HCT116 (cell line): ENCODE measurements at regions not wholly inside any gene's neighbourhood (a gene's known extent, or its start where the extent isn't known, plus 50 kb on each side); places are given as distances from the start of the nearest gene placed in this dataset.

Experiments used
- ATAC-seq: fragments of 200-7000 bp; cut with Tn5 transposase; 2 replicates; pipeline ENCODE4 v1.9.1; 2020; ENCODE audit warnings: mild to moderate bottlenecking, moderate library complexity
- BruUV-seq: library from RNA; stranded (reverse); fragments of 400-500 nt; replicated peaks from 2 replicates; lab custom pipeline; 2021; lab: Mats Ljungman, UMichigan
- CTCF ChIA-PET: fragments of 300-600 bp; sonication (Branson Sonifier 250); formaldehyde crosslinking; loops from one replicate; lab custom pipeline; 2021; ENCODE audit warnings: antibody characterized with exemption; lab: Charles Lee
- POLR2A ChIA-PET: fragments of 300-600, 350-600 bp; sonication (Branson Sonifier 250); formaldehyde crosslinking; loops from one replicate; lab custom pipeline; 2021; ENCODE audit warnings: antibody characterized with exemption; lab: Charles Lee
- RAD21 ChIA-PET, 2 experiments: fragments of 300-600 bp; sonication (Branson Sonifier 250); formaldehyde crosslinking; loops; one replicate each; lab custom pipeline; 2023; ENCODE audit warnings: low total read pairs in 2 of 2; ENCODE audit not compliant: uncharacterized antibody in 2 of 2, unreplicated experiment in 2 of 2, low non-redundant PET in 1 of 2; lab: Charles Lee
- DNase-seq: peaks from one replicate; pipeline ENCODE4 v3.0.0-alpha.2; 2010; ENCODE audit warnings: low read depth, low spot score
- H2AFZ ChIP-seq: fragments of 200-600 bp; shearing (Covaris generic), sonication (generic); 2 replicates; pipeline ENCODE4 v1.6.1; 2017; ENCODE audit warnings: low read depth, mixed run types, mixed read lengths, antibody characterized with exemption, low read length; ENCODE audit not compliant: poor library complexity, severe bottlenecking
- H3K27ac ChIP-seq: 2 replicates; pipeline ENCODE4 v1.5.1; 2012; ENCODE audit warnings: low read depth, low read length
- H3K27me3 ChIP-seq: fragments of 200-600 bp; sonication (generic); 2 replicates; pipeline ENCODE4 v1.6.1; 2016; ENCODE audit warnings: mixed run types, low read length, mixed read lengths; ENCODE audit not compliant: insufficient read depth
- H3K36me3 ChIP-seq, 2 experiments: fragments of 200-500 bp in 1 of 2; fragments of 200-600 bp in 1 of 2; sonication (Bioruptor generic) in 1 of 2; sonication (generic) in 1 of 2; 2 replicates each; pipeline versions ENCODE4 v1.5.1 to v1.6.1; 2014 to 2016; ENCODE audit warnings: low read length in 2 of 2, inconsistent platforms in 1 of 2, mixed read lengths in 1 of 2, mixed run types in 1 of 2; ENCODE audit not compliant: insufficient read depth in 2 of 2, control insufficient read depth in 1 of 2
- H3K4me1 ChIP-seq, 2 experiments: fragments of 200-600 bp in 1 of 2; sonication (generic) in 1 of 2; 2 replicates each; pipeline versions ENCODE4 v1.5.1 to v1.6.1; 2012 to 2017; ENCODE audit warnings: low read length in 2 of 2, inconsistent platforms in 1 of 2, mild to moderate bottlenecking in 1 of 2, mixed read lengths in 1 of 2, mixed run types in 1 of 2, moderate library complexity in 1 of 2; ENCODE audit not compliant: insufficient read depth in 2 of 2, control insufficient read depth in 1 of 2
- H3K4me2 ChIP-seq: fragments of 200-600 bp; sonication (generic); 2 replicates; pipeline ENCODE4 v1.6.1; 2017; ENCODE audit warnings: mixed run types, low read length, mixed read lengths
- H3K4me3 ChIP-seq, 2 experiments: fragments of 200-600 bp in 1 of 2; sonication (generic) in 1 of 2; replicated peaks in 1 of 2; 2 replicates each; pipeline ENCODE4 v1.5.1; 2011 to 2016; ENCODE audit warnings: low read length in 2 of 2, control low read depth in 1 of 2, low read depth in 1 of 2, mild to moderate bottlenecking in 1 of 2, mixed read lengths in 1 of 2, mixed run types in 1 of 2
- H3K79me2 ChIP-seq: fragments of 200-600 bp; sonication (generic); 2 replicates; pipeline ENCODE4 v1.6.1; 2017; ENCODE audit warnings: mild to moderate bottlenecking, mixed run types, low read length, moderate library complexity, mixed read lengths; ENCODE audit not compliant: insufficient read depth
- H3K9ac ChIP-seq: fragments of 200-600 bp; sonication (generic); 2 replicates; pipeline ENCODE4 v1.6.1; 2016; ENCODE audit warnings: low read length, mixed read lengths
- H3K9me2 ChIP-seq: fragments of 200-600 bp; sonication (generic), shearing (Covaris generic); 2 replicates; pipeline ENCODE4 v1.6.1; 2017; ENCODE audit warnings: mixed run types, mild to moderate bottlenecking, moderate library complexity; ENCODE audit not compliant: insufficient read depth
- H3K9me3 ChIP-seq, 2 experiments: fragments of 200-500 bp in 1 of 2; fragments of 200-600 bp in 1 of 2; sonication (Bioruptor generic) in 1 of 2; sonication (generic) in 1 of 2; 2 replicates each; pipeline ENCODE4 v1.6.1; 2014 to 2017; ENCODE audit warnings: low read length in 2 of 2, mixed read lengths in 2 of 2, inconsistent platforms in 1 of 2, low read depth in 1 of 2, mild to moderate bottlenecking in 1 of 2, mixed run types in 1 of 2, moderate library complexity in 1 of 2; ENCODE audit not compliant: control insufficient read depth in 1 of 2, insufficient read depth in 1 of 2
- H4K20me1 ChIP-seq: fragments of 200-600 bp; sonication (generic), shearing (Covaris generic); 2 replicates; pipeline ENCODE4 v1.6.1; 2017; ENCODE audit warnings: mixed run types, mild to moderate bottlenecking, moderate library complexity; ENCODE audit not compliant: insufficient read depth
- CEBPB ChIP-seq: IDR thresholded peaks from 2 replicates; pipeline ENCODE4 v1.6.1; 2012; ENCODE audit warnings: low read depth
- ELF1 ChIP-seq: IDR thresholded peaks from 2 replicates; pipeline ENCODE4 v1.6.1; 2012; ENCODE audit warnings: low read depth, borderline replicate concordance
- EZH2phosphoT487 ChIP-seq: fragments of 200-600 bp; IDR thresholded peaks from 2 replicates; pipeline ENCODE4 v1.6.1; 2018; ENCODE audit warnings: antibody characterized with exemption, borderline replicate concordance
- JUND ChIP-seq: IDR thresholded peaks from 2 replicates; pipeline ENCODE4 v1.6.1; 2012
- POLR2AphosphoS5 ChIP-seq: IDR thresholded peaks from 2 replicates; pipeline ENCODE4 v1.6.1; 2011; ENCODE audit warnings: mild to moderate bottlenecking, low read depth, low read length, moderate library complexity
- RAD21 ChIP-seq: IDR thresholded peaks from 2 replicates; pipeline ENCODE4 v1.6.1; 2012; ENCODE audit warnings: low read depth, mild to moderate bottlenecking
- REST ChIP-seq: IDR thresholded peaks from 2 replicates; pipeline ENCODE4 v1.6.1; 2012; ENCODE audit warnings: low read depth
- TCF7L2 ChIP-seq: IDR thresholded peaks from 2 replicates; pipeline ENCODE4 v1.7.0; 2011; ENCODE audit warnings: borderline replicate concordance, inconsistent platforms; ENCODE audit not compliant: insufficient read depth, insufficient read length; ENCODE audit errors: extremely low read depth
- ZFX ChIP-seq: fragments of 450-650 bp; IDR thresholded peaks from 2 replicates; pipeline ENCODE4 v1.6.1; 2017
- ZNF274 ChIP-seq: fragments of 200-500 bp; sonication (Bioruptor generic); IDR thresholded peaks from 2 replicates; pipeline ENCODE4 v1.6.1; 2014; ENCODE audit warnings: mild to moderate bottlenecking, low read depth, low read length, inconsistent platforms
- intact Hi-C: fragments of 100-400 bp; cut with micrococcal nuclease; formaldehyde crosslinking; loops from 2 replicates; pipeline ENCODE4 v1.10.0; 2022
- TF ChIP-seq, protein P1 (sequence below), 3 experiments: fragments of 200-600 bp in 1 of 3; sonication (generic) in 1 of 3; IDR thresholded peaks in 2 of 3; conservative IDR thresholded peaks in 1 of 3; 2 replicates each; pipeline ENCODE4 v1.5.1; 2012 to 2017; ENCODE audit warnings: low read depth in 2 of 3, low read length in 2 of 3, antibody characterized with exemption in 1 of 3, borderline replicate concordance in 1 of 3, control low read depth in 1 of 3, mild to moderate bottlenecking in 1 of 3, mixed read lengths in 1 of 3, mixed run types in 1 of 3, moderate library complexity in 1 of 3; ENCODE audit not compliant: insufficient read depth in 1 of 3
- TF ChIP-seq, protein P2 (sequence below): IDR thresholded peaks from 2 replicates; pipeline ENCODE4 v1.6.1; 2012

GRCh38 chr20:60253471-60253870, 295.2 kb downstream of the CDH26 start:
- H3K9ac ChIP-seq, result no peak overlapping the region
- no peak overlapping the region for H2AFZ ChIP-seq
- H3K4me3 ChIP-seq, result no peak overlapping the region
- intact Hi-C loops, result no loop called here
- H4K20me1 ChIP-seq, result no peaks in the 10 kb centered on the region
- no peaks in the 10 kb centered on the region for H3K36me3 ChIP-seq
- H3K9me2 ChIP-seq, result no peaks in the 10 kb centered on the region
- DNase-seq (no peak), ATAC-seq (no peak)
- POLR2A ChIA-PET, result no interaction called here
- no TSS peak for BruUV-seq
- no peak overlapping the region for H3K27ac ChIP-seq
- no peak for TF ChIP-seq ZNF274
- no peak for TF ChIP-seq TCF7L2
- TF ChIP-seq ELF1, result no peak
- TF ChIP-seq JUND, result no peak
- TF ChIP-seq CEBPB, result no peak
- TF ChIP-seq EZH2phosphoT487, result no peak
- TF ChIP-seq, protein P1, sequence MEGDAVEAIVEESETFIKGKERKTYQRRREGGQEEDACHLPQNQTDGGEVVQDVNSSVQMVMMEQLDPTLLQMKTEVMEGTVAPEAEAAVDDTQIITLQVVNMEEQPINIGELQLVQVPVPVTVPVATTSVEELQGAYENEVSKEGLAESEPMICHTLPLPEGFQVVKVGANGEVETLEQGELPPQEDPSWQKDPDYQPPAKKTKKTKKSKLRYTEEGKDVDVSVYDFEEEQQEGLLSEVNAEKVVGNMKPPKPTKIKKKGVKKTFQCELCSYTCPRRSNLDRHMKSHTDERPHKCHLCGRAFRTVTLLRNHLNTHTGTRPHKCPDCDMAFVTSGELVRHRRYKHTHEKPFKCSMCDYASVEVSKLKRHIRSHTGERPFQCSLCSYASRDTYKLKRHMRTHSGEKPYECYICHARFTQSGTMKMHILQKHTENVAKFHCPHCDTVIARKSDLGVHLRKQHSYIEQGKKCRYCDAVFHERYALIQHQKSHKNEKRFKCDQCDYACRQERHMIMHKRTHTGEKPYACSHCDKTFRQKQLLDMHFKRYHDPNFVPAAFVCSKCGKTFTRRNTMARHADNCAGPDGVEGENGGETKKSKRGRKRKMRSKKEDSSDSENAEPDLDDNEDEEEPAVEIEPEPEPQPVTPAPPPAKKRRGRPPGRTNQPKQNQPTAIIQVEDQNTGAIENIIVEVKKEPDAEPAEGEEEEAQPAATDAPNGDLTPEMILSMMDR (IDR thresholded peaks at IDR 0.05 in 2 of 3, conservative IDR thresholded peaks at IDR 0.05 in 1 of 3; ENCODE audit: borderline replicate concordance in 1 of 3, insufficient read depth in 1 of 3, low read depth in 2 of 3, low read length in 2 of 3), result no peak
- no peak for TF ChIP-seq POLR2AphosphoS5
- TF ChIP-seq RAD21, result no peak
- no peak for TF ChIP-seq ZFX
- no peak for TF ChIP-seq REST
- TF ChIP-seq, protein P2, sequence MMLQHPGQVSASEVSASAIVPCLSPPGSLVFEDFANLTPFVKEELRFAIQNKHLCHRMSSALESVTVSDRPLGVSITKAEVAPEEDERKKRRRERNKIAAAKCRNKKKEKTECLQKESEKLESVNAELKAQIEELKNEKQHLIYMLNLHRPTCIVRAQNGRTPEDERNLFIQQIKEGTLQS, result no peak
- H3K4me2 ChIP-seq, result no peak overlapping the region
- no peaks in the 10 kb centered on the region for H3K27me3 ChIP-seq
- H3K4me1 ChIP-seq, result no peaks in the 10 kb centered on the region; a peak in 1 of 4 replicates
- H3K79me2 ChIP-seq, result no peaks in the 10 kb centered on the region
- CTCF ChIA-PET, result no interaction called here
- RAD21 ChIA-PET, result no interaction called here
- H3K9me3 ChIP-seq, result no peaks in the 10 kb centered on the region; a peak in 1 of 4 replicates
